DOHH2 (cell line): ENCODE measurements at regions not wholly inside any gene's neighbourhood (a gene's known extent, or its start where the extent isn't known, plus 50 kb on each side); places are given as distances from the start of the nearest gene placed in this dataset.

ENCODE experiments used
- H3F3A ChIP-seq: fragments of 200-600 bp; sonication (generic), shearing (Covaris generic); 2 replicates; pipeline ENCODE4 v1.6.0; 2016; ENCODE audit warnings: antibody characterized with exemption, mild to moderate bottlenecking; ENCODE audit not compliant: control insufficient read depth, insufficient read depth
- H3K27ac ChIP-seq: fragments of 200-600 bp; sonication (generic); 2 replicates; pipeline ENCODE4 v1.5.1; 2014; ENCODE audit warnings: low read depth, mild to moderate bottlenecking, low read length, moderate library complexity
- H3K27me3 ChIP-seq: fragments of 200-600 bp; sonication (generic); 2 replicates; pipeline ENCODE4 v1.6.1; 2014; ENCODE audit warnings: mild to moderate bottlenecking, low read length, mixed read lengths; ENCODE audit not compliant: control insufficient read depth
- H3K36me3 ChIP-seq: fragments of 200-600 bp; sonication (generic); 2 replicates; pipeline ENCODE4 v1.6.1; 2014; ENCODE audit warnings: mild to moderate bottlenecking, low read length, moderate library complexity, mixed read lengths; ENCODE audit not compliant: control insufficient read depth
- H3K4me1 ChIP-seq: fragments of 200-600 bp; sonication (generic); 2 replicates; pipeline ENCODE4 v1.6.1; 2014; ENCODE audit warnings: mild to moderate bottlenecking, low read length, mixed read lengths; ENCODE audit not compliant: control insufficient read depth
- H3K4me2 ChIP-seq: fragments of 200-600 bp; sonication (generic); 2 replicates; pipeline ENCODE4 v1.6.0; 2014; ENCODE audit warnings: mild to moderate bottlenecking, low read length, moderate library complexity
- H3K4me3 ChIP-seq: fragments of 200-600 bp; sonication (generic); 2 replicates; pipeline ENCODE4 v1.5.1; 2014; ENCODE audit warnings: mild to moderate bottlenecking, low read length, mixed read lengths
- H3K79me2 ChIP-seq: fragments of 200-600 bp; sonication (generic); 2 replicates; pipeline ENCODE4 v1.6.1; 2014; ENCODE audit warnings: mild to moderate bottlenecking, low read length, mixed read lengths; ENCODE audit not compliant: control insufficient read depth
- H3K9me2 ChIP-seq: fragments of 200-600 bp; sonication (generic); replicated peaks from 2 replicates; pipeline ENCODE4 v1.6.1; 2014; ENCODE audit warnings: mild to moderate bottlenecking, low read length, mixed read lengths; ENCODE audit not compliant: control insufficient read depth
- H3K9me3 ChIP-seq: fragments of 200-600 bp; sonication (generic); 2 replicates; pipeline ENCODE4 v1.6.1; 2014; ENCODE audit warnings: antibody characterized with exemption, low read length, mixed read lengths; ENCODE audit not compliant: control insufficient read depth, insufficient read depth
- H4K20me1 ChIP-seq: fragments of 200-600 bp; sonication (generic); 2 replicates; pipeline ENCODE4 v1.6.0; 2014; ENCODE audit warnings: low read depth, mild to moderate bottlenecking, antibody characterized with exemption, low read length, moderate library complexity; ENCODE audit not compliant: control insufficient read depth, insufficient read depth
- EZH2phosphoT487 ChIP-seq: fragments of 200-600 bp; sonication (generic); IDR thresholded peaks from 2 replicates; pipeline ENCODE4 v1.6.1; 2017; ENCODE audit warnings: borderline replicate concordance, mild to moderate bottlenecking, antibody characterized with exemption, low read length, moderate library complexity, mixed read lengths
- TF ChIP-seq, protein P1 (sequence below): fragments of 200-600 bp; sonication (generic); IDR thresholded peaks from one replicate; pipeline ENCODE4 v1.5.1; 2014; ENCODE audit warnings: antibody characterized with exemption, mild to moderate bottlenecking, low read depth, low read length; ENCODE audit not compliant: poor library complexity, severe bottlenecking

DNA sequence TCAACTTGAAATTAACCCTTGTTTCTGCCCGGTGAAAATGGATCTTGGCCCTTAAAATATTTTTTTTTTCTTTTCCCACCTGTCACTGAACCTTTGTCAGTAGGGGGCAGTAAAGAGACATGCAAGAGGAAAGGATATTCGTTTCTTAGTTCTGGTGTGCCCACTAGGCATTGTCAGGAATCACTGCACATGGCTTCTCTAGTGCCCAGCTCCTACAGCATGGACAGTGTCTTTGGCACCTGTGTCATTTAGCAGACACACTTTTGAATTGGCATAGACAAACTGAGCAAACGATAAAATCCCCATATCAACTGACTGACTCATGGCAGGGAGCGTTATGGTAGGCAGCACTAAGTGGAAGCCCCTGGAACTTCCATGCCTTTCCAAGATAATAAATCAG is 1048.1 kb downstream of the BRINP3 start:
- H3K4me3 ChIP-seq, result no peak overlapping the region
- no peak for TF ChIP-seq EZH2phosphoT487
- TF ChIP-seq, protein P1, sequence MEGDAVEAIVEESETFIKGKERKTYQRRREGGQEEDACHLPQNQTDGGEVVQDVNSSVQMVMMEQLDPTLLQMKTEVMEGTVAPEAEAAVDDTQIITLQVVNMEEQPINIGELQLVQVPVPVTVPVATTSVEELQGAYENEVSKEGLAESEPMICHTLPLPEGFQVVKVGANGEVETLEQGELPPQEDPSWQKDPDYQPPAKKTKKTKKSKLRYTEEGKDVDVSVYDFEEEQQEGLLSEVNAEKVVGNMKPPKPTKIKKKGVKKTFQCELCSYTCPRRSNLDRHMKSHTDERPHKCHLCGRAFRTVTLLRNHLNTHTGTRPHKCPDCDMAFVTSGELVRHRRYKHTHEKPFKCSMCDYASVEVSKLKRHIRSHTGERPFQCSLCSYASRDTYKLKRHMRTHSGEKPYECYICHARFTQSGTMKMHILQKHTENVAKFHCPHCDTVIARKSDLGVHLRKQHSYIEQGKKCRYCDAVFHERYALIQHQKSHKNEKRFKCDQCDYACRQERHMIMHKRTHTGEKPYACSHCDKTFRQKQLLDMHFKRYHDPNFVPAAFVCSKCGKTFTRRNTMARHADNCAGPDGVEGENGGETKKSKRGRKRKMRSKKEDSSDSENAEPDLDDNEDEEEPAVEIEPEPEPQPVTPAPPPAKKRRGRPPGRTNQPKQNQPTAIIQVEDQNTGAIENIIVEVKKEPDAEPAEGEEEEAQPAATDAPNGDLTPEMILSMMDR, result peak; percentile 70
- H3K4me1 ChIP-seq, result no peaks in the 10 kb centered on the region

GRCh38 chr1:189431447-189431846 is 1046.2 kb downstream of the BRINP3 start:
- H3K9me2 ChIP-seq, result no peaks in the 10 kb centered on the region
- H4K20me1 ChIP-seq, result no peaks in the 10 kb centered on the region
- H3K4me3 ChIP-seq, result no peak overlapping the region
- H3K36me3 ChIP-seq, result no peaks in the 10 kb centered on the region
- no peaks in the 10 kb centered on the region for H3K27me3 ChIP-seq
- H3K27ac ChIP-seq, result no peak overlapping the region
- no peaks in the 10 kb centered on the region for H3K79me2 ChIP-seq
- no peaks in the 10 kb centered on the region for H3K9me3 ChIP-seq
- no peak for TF ChIP-seq EZH2phosphoT487
- TF ChIP-seq, protein P1, result no peak
- H3F3A ChIP-seq, result no peaks in the 10 kb centered on the region
- no peak overlapping the region for H3K4me2 ChIP-seq
- no peaks in the 10 kb centered on the region for H3K4me1 ChIP-seq

More for the DNA sequence above, 1048.1 kb downstream of the BRINP3 start:
- H3F3A ChIP-seq, result no peaks in the 10 kb centered on the region
- no peaks in the 10 kb centered on the region for H3K36me3 ChIP-seq
- no peaks in the 10 kb centered on the region for H3K79me2 ChIP-seq
- no peak overlapping the region for H3K4me2 ChIP-seq
- H3K27me3 ChIP-seq, result no peaks in the 10 kb centered on the region
- H3K9me3 ChIP-seq, result no peaks in the 10 kb centered on the region
- H3K9me2 ChIP-seq, result no peaks in the 10 kb centered on the region
- no peak overlapping the region for H3K27ac ChIP-seq
- H4K20me1 ChIP-seq, result no peaks in the 10 kb centered on the region

- H3K9me2 ChIP-seq, result no peaks in the 10 kb centered on the region
- no peaks in the 10 kb centered on the region for H3K9me3 ChIP-seq
- H3K4me1 ChIP-seq, result no peaks in the 10 kb centered on the region
- H3K79me2 ChIP-seq, result no peaks in the 10 kb centered on the region
- no peaks in the 10 kb centered on the region for H4K20me1 ChIP-seq
- H3K36me3 ChIP-seq, result no peaks in the 10 kb centered on the region
- H3F3A ChIP-seq, result no peaks in the 10 kb centered on the region
- no peak overlapping the region for H3K27ac ChIP-seq
- no peaks in the 10 kb centered on the region for H3K27me3 ChIP-seq
- TF ChIP-seq, protein P1, result no peak
- no peak for TF ChIP-seq EZH2phosphoT487
- no peak overlapping the region for H3K4me3 ChIP-seq
- no peak overlapping the region for H3K4me2 ChIP-seq
These were observed 1044.9 kb downstream of the BRINP3 start for GRCh38 chr1:189432753-189433152.

- no peaks in the 10 kb centered on the region for H3K9me2 ChIP-seq
- no peak for TF ChIP-seq EZH2phosphoT487
- TF ChIP-seq, protein P1, result no peak
- H3F3A ChIP-seq, result no peaks in the 10 kb centered on the region
- H3K27me3 ChIP-seq, result no peaks in the 10 kb centered on the region
- no peaks in the 10 kb centered on the region for H3K9me3 ChIP-seq
- no peak overlapping the region for H3K4me2 ChIP-seq
- H3K27ac ChIP-seq, result no peak overlapping the region
- no peaks in the 10 kb centered on the region for H3K36me3 ChIP-seq
- no peaks in the 10 kb centered on the region for H3K4me1 ChIP-seq
- no peaks in the 10 kb centered on the region for H3K79me2 ChIP-seq
- H4K20me1 ChIP-seq, result no peaks in the 10 kb centered on the region
- no peak overlapping the region for H3K4me3 ChIP-seq
These were observed 1043.2 kb downstream of the BRINP3 start for GRCh38 chr1:189434461-189434860.
